ENCODE measurements at regions not wholly inside any gene's neighbourhood (a gene's known extent, or its start where the extent isn't known, plus 50 kb on each side); places are given as distances from the start of the nearest gene placed in this dataset.
"Not testable (repeated sequence)": the region's sequence is repeated elsewhere in the genome, so short reads cannot be mapped to it uniquely, and the experiment has no call there.

DNA sequence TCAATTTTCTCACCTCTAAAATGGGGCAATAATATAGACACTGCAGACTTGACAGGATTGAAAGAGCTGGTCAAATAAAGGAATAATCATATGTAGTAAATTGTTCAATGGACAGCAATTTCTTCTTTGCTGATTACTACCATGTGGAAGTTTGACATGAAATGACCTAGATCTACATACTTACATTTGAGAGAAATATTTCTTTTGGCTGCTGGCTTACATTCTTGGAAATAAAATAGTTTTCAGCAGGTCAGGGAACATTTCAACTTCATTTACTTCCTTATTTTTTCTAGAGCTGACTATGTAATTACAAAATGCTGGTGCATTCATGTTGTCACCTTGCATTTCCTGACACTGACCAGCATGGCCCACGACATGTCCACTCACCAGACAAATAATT is 294.6 kb upstream of the MIR17HG start:
- no peak for DNase-seq
- Histone ChIP-seq H3K4me1 (no peaks in the 10 kb centered on the region), H3K27ac (no peak overlapping the region), H3K4me3 (no peak overlapping the region), H3K9me3 (no peaks in the 10 kb centered on the region), H3K36me3 (no peaks in the 10 kb centered on the region), H3K27me3 (no peaks in the 10 kb centered on the region)
- intact Hi-C loops (cut with DNase I), result no loop called here
- no peak for ATAC-seq
- no peak for FAIRE-seq
- 55 to 58% methylated on average over 1 of the region's 1 CpG for WGBS, 2 donors
- no peak for TF ChIP-seq CTCF (IDR thresholded peaks at IDR 0.05)

- Histone ChIP-seq H3K27me3 (no peaks in the 10 kb centered on the region), H3K4me3 (no peak overlapping the region), H3K27ac (no peak overlapping the region), H3K4me1 (no peaks in the 10 kb centered on the region), H3K36me3 (no peaks in the 10 kb centered on the region), H3K9me3 (no peaks in the 10 kb centered on the region)
- no peak for ATAC-seq
- no peak for FAIRE-seq
- no peak for TF ChIP-seq CTCF (IDR thresholded peaks at IDR 0.05)
- intact Hi-C loops (cut with DNase I), result no loop called here
- no peak for DNase-seq
- 85 to 93% methylated on average over 2 of the region's 2 CpGs for WGBS, 2 donors
Observed at GRCh38 chr13:91053318-91054065, 294.0 kb upstream of the MIR17HG start.

- DNase-seq, result no peak
- Histone ChIP-seq H3K27me3 (no peaks in the 10 kb centered on the region), H3K4me1 (no peaks in the 10 kb centered on the region), H3K9me3 (no peaks in the 10 kb centered on the region), H3K36me3 (no peaks in the 10 kb centered on the region), H3K4me3 (no peak overlapping the region), H3K27ac (no peak overlapping the region)
- WGBS, 2 donors, result 24 to 43% methylated on average over 1 of the region's 1 CpG
- TF ChIP-seq CTCF (IDR thresholded peaks at IDR 0.05), result no peak
- ATAC-seq, result no peak
- intact Hi-C loops (cut with DNase I), result no loop called here
- no peak for FAIRE-seq
Observed at GRCh38 chr13:91054902-91055301, 292.6 kb upstream of the MIR17HG start.

- H3K4me3 ChIP-seq, result no peak overlapping the region
- intact Hi-C loops (cut with DNase I), result no loop called here
- no peaks in the 10 kb centered on the region for H3K27me3 ChIP-seq
- H3K9me3 ChIP-seq, result no peaks in the 10 kb centered on the region
- ATAC-seq (no peak), DNase-seq (no peak), FAIRE-seq (no peak)
- H3K4me1 ChIP-seq, result no peaks in the 10 kb centered on the region
- H3K27ac ChIP-seq, result no peak overlapping the region
- WGBS, 2 donors, result 47 to 58% methylated on average over 2 of the region's 2 CpGs
- no peaks in the 10 kb centered on the region for H3K36me3 ChIP-seq
- no peak for TF ChIP-seq CTCF (IDR thresholded peaks at IDR 0.05)
Observed at GRCh38 chr13:91056746-91057145, 290.7 kb upstream of the MIR17HG start.

DNA sequence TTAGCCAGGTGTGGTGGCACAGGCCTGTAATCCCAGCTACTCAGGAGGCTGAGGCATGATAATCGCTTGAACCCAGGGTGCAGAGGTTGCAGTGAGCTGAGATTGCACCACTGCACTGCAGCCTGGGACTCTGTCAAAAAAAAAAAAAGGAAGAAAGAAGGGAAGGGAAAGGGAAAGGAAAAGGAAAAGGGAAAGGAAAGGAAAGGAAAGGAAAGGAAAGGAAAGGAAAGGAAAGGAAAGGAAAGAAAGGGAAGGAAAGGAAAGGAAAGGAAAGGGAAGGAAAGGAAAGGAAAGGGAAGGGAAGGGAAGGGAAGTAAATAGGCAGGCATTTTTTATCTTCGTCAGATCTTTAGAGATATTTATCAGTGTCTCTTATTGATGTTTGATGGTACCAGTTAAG is 290.0 kb upstream of the MIR17HG start:
- DNase-seq; FAIRE-seq; H3K4me1 ChIP-seq; H3K27me3 ChIP-seq; H3K27ac ChIP-seq; H3K36me3 ChIP-seq; H3K9me3 ChIP-seq; ATAC-seq; intact Hi-C loops (cut with DNase I); H3K4me3 ChIP-seq: not testable (repeated sequence)
- WGBS, 2 donors, result 67 to 81% methylated on average over 2 of the region's 2 CpGs
